ENCODE measurements at regions not wholly inside any gene's neighbourhood (a gene's known extent, or its start where the extent isn't known, plus 50 kb on each side); places are given as distances from the start of the nearest gene placed in this dataset.
"Not testable (repeated sequence)": the region's sequence is repeated elsewhere in the genome, so short reads cannot be mapped to it uniquely, and the experiment has no call there.

DNA sequence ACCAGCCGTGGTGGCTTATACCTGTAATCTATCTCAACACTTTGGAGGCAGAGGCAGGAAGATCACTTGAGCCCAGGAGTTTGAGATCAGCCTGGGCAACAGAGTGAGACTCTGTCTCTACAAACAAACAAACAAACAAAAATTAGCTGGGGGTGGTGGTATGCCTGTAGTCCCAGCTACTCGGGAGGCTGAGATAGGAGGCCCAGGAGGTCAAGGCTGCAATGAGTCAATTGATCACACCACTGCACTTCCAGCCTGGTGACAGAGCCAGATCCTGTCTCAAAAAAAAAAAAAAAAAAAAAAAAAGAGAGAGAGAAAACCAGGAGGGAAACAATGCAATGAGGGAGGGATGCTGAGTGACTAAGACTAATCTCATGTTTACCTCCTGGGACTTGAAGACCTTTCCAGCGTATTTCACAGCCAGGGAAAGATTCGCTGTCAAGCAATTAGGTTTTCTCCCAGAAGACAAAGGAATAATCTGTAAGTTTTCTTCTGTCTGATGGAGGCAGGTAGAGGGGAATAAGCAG lies 51.1 kb upstream of the MIER3 start:
- no peak for DNase-seq

DNA sequence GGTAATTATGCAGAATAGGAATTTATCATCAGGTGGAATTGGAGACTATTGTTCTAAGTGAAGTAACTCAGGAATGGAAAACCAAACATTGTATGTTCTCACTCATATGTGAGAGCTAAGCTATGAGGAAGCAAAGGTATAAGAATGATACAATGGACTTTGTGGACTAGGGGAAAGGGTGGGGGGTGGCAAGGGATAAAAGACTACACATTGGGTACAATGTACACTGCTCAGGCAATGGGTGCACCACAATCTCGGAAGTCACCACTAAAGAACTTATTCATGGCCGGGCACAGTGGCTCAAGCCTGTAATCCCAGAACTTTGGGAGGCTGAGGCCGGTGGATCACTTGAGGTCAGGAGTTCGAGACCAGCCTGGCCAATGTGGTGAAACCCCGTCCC lies 51.6 kb upstream of the MIER3 start:
- not testable (repeated sequence) for DNase-seq

DNA sequence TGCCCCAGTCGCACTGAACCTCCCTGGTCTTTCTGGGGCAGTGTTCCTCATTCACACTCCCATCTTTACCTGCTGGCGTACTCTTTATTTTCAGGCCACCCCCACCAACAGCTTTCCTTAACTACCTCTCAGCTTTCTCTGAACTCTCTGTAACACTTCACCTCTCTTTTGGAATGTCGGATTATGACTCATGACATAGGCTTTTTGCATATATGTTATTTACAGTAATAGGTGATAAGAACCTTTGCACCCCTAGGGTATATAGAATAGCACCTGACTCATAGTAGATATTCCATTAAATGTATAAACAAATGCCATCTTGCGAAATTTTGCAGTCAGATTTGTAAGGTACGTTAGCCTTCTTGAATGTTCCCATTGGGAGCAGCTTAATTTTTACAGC lies 52.9 kb upstream of the MIER3 start:
- no peak for DNase-seq

DNA sequence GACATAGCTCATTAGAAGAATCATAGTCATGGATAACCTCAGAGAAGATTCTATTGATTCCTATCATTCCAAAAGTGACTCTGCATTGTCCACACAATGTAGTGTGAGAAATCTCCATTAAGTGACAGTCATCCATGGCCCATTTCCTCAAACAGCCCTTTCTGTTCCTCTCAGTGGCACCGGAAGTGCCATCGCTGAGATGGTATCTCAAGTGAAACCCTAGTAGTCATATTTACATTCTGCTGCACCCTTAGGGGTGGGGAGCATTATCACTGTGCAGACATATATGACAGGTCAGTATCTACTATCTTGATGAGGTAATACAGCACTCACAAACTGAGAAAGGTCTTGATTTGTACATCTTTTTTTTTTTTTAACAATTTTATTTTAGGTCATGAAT lies 55.4 kb upstream of the MIER3 start:
- DNase-seq = no peak

DNA sequence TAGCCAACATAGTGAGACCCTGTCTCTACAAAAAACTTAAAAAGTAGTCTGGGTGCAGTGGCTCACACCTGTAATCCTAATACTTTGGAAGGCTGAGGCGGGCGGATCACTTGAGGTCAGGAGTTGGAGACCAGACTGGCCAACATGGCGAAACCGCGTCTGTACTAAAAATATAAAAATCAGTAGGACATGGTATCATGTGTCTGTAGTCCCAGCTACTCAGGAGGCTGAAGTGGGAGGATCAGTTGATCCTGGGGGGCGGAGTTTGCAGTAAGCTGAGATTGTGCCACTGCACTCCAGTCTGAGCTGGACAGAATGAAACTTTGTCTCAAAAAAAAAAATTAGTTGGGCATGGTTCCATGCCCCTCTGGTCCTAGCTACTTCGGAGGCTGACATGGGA lies 57.9 kb upstream of the MIER3 start:
- no peak for DNase-seq

DNA sequence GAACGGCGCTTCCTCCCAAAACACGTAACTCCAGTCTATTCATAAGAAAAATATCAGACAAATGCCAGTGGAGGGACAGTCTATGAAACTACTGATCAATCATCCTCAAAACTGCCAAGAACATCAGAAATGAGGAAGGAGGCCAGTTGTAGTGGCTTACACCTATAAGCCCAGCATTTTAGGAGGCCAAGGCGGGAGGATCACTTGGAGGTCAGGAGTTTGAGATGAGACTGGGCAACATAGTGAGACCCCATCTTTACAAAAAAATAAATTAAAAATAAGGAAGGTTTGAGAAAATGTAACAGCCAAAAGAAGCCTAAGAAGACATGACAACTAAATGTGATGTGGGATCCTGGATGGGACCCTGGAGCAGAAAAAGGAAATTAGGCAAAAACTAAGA lies 58.9 kb upstream of the MIER3 start:
- DNase-seq = no peak

DNA sequence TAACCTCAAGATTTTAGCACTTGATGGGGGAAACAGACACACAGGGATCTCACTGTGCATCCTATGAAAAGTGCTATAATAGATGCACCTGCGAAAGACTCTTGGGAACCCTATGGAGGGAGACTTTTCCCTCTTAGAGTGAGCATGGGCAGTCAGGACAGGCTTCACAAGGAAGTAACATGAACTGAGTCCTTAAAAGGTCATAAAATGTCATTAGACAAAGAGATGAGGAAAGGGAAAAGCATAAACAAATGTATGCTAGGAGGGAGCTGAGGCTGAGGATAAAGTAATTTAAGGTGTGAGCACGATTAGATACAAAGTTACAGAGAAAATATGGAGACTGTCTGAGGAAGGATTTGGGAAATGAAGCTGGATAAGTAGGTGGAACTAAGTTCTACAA lies 60.6 kb upstream of the MIER3 start:
- no peak for DNase-seq

DNA sequence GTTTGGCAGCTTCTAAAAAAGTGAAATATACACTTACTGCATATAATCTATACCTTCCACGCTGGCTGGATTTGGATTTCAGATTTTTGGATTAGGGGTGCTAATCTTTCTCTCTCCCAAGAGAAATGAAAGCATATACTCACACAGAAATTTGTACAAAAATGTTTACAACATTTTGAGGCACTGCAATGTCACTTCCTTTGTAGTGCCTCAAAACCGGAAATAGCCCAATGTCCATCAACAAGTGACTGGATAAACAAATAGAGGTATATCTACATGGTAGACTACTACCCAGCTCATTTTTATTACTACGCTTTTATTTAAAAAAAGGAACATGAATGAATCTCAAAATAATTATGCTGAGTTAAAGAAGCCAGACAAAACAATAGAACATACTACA lies 74.0 kb upstream of the MIER3 start:
- no peak for DNase-seq

DNA sequence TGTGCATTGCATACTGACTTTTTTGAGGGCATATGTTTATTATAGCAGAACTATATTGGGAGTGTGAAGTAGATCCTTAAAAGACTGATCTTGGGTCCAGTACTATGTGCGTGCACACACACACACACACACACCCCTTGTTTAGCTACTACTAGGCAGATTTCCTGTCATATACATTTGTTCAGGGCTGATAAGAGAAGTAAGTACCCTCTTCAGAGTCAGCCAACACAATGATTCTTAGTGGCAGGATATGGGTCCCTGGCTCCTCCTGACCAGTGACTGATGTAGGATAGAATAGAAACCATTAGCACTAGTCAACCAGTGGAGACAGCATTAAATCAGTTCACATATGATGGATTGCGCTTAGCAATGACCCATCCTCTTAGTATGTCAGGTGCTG lies 76.2 kb upstream of the MIER3 start:
- no peak for DNase-seq

DNA sequence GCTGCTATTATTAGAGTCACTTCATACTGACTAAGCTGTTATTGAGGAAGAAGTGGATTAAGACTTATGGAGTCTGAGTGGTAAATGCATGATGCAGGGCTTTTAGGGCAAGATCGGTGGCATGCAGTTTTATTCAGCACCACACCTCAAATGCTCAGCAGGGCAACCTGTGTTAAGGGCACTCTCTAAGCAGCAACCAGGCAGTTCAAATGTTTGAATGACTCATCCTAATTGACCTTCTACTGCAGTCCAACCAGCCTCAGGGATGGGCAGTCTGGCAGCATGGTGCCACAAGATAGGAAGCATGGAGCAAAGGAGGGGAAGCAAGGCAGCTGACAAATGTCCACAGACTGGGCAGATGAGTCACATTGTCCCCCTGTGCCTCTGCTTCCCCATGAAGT lies 80.2 kb upstream of the MIER3 start:
- DNase-seq = no peak

DNA sequence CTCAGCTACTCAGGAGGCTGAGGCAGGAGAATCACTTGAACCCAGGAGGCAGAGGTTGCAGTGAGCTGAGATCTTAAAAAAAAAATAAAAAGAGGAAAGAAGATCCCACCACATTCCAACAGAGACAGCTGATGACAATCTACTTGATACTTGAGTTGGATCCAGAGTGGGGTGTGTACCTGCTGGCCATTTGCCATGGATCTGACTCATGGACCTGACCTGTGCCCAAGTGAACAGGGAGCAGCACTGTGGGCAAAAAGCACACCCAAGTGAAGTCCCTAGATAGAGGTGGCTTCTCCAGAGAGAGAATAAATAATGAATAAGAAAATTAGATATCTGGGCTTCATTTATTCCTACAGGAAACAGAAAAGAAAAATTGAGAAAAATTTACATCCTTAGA lies 81.2 kb upstream of the MIER3 start:
- no peak for DNase-seq

DNA sequence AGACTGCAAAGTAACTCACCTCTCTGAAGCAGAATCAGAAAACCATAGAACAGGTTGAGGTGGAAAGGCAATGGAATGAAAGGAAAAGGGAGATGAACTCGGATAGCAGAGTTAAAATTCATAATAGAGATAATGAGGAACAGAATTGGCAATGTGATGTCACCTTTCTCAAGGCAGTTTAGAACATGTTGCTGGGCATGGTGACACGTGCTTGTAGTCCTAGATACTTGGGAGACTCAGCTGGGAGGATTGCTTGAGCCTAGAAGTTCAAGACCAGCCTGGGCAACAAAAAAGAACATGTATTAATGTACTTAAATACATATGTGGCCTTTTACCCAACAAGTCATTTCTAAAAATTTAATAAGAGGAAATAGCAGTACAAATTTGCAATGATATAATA lies 81.6 kb upstream of the MIER3 start:
- no peak for DNase-seq

DNA sequence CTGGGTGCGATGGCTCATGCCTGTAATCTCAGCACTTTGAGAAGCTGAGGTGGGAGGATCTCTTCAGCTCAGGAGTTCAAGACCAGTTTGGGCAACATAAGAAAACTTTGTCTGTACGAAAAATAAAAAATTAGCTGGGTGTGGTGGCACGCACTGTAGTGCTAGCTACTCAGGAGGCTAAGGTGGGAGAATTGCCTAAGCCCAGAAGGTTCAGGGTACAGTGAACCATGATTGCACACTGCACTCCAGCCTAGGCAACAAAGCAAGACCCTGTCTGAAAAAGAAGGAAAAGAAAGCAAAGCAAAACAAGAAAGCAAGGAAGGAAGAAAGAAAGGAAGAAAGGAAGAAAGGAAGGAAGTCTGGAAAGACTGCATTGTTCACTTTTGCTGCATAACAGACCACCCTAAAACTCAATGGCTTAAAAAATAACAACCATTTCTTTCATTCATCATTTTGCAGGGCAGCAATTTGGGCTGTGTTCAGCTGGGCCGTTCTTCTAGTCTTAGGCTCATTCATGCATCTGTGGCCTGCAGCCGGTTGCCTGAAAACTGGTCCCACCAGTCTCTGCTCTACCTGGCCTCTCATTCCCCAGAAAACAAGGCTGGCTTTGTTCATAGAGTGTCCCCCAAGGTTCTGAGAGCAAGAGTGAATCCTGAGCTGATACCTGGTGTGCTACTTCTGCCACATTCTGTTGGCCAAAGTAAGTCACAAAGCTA lies 82.4 kb upstream of the MIER3 start:
- no peak for DNase-seq

DNA sequence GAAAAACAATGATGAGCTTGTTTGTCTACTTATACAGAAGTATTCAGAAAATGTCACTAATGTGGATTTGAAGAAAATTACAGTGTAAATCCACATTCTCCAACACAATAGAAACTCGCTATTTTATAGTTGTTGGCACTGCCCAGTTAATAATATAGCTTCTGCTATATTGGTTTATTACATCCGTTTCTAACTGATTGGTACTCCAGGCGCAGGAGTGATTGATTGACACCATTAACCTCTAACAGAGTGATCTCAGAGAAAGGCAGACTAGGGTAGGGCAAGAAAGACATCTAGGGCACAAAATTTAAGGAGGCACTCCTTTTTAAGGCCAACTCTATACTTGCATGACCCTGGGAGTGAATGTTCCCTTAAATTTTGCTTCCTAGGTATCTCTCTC lies 84.0 kb upstream of the MIER3 start:
- DNase-seq = no peak

DNA sequence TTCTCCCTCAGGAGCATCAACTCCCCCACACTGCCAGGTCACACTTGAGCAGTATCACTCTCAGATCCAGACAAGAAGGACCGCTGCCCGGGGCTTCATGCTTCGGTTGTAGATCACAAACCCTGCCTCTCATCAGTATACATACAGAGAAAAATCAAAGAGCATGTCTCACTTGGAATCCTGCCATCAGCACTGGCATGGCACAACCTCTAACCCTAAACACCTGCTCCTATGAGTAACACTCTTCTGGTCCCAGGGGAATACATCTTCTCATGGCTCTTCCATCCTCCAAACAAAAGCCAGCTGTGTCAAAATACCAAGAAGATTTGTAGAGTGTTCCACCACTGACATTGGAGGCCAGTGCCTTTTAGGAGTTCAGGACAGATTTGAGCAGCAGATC lies 84.8 kb upstream of the MIER3 start:
- DNase-seq = no peak

DNA sequence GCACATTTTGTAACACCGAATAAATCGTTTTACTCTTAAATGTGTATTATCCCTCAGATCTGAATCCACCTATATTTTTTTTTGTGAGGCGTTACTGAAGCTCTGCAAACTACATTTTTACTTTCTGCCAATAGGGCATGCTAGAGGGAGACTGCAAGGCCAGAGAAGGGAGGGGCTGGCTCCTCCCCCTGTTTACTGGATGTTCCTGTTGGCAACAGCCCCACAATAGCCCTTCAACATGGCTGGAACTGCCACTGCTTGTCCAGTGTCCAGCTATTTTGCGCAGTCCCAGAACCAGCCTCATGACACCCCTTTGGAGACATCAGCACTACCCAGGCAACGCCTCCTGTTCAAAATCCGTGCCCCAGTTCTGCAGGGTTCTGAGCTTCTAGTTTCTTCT lies 85.4 kb upstream of the MIER3 start:
- DNase-seq = no peak

DNA sequence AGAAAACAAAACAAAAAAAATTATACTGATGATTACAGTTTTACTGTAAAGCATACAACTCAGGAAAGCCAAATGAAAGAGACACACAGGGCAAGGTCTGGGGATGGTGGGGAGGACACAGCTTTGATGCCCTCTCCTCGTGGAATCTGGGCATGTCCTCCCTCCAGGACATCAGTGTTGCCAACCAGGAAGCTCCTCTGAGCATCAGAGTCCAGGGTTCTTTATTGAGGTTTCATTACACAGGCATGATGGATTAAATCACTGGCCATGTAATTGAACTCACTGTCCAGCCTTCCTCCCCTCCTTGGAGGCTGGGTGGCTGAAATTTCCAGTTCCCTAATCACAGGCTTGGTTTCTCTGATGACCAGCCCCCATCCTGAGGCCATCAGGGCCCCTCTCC lies 89.6 kb upstream of the MIER3 start:
- DNase-seq = no peak

DNA sequence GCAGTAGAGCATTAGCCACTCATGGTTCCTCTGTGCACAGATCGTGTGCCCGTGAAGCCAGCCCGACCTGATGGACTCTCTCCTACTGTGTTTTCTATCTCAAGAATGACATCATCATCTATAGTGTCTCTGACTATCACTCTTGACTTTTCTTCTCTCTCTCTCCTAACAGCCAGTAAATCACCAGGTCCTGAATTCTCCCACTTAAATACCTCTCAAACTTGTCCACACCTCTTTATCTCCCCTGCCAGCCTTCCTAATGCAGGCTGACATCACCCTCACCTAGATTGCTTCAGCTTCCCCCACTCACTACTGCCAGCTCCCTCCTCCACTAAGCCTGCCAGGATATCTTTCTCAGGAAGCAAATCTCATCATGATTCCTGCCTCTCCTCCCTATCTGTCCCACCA lies 90.6 kb upstream of the MIER3 start:
- DNase-seq = no peak

DNA sequence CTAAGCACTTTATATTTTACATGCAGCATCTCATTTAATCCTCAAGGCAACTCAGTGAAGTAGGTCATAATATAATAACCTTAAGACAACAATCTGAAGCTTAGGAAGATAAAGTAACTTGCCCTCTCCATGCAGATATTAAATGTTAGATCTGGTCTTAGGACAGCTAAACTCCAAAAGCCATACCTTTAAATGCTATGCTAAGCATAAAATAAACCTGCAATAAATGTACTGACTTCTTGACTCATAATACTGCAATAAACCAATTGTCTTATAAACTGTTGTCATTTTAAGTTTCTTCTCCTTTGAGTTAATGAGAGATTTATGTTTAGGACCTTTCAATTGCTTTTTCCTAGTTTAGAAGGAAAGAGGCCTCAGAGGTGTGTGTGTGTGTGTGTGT lies 102.2 kb upstream of the MIER3 start:
- DNase-seq = no peak

DNA sequence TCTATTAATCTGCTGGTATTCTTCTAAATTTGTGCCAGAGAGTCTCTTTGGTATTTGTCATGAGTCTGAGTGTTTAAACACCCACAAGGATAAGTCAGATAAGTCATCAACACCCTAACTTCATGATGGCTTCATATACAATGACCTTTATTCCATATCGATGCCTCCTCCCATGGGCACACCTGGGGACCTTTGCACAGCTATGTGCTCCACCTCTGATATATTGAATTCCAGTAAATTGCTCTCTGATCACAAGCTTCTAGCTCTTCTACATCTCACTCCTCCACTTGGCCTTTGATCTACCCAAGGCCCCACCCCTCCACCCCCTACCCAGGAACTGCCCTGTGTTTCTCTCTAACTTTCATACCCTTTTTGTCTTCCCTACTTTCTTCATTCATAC lies 102.7 kb upstream of the MIER3 start:
- DNase-seq = no peak

DNA sequence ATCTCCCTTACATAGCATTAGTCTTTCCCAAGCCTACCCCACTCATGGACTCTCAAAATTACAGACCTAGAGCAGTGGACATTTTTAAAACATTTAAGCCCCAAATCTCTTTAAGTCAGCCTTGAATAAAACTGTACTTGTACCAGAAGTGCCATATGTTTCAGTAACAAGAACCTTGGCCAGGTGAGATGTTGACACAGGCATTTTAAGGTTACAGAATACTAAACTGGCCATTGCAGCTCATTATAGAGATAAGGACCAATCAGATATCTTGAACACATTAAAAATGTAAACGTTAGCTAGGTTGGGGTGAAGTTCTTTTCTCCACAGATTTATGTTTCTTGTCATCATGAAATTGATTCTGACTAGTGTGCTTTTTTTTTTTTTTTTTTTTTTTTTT lies 103.8 kb upstream of the MIER3 start:
- no peak for DNase-seq

DNA sequence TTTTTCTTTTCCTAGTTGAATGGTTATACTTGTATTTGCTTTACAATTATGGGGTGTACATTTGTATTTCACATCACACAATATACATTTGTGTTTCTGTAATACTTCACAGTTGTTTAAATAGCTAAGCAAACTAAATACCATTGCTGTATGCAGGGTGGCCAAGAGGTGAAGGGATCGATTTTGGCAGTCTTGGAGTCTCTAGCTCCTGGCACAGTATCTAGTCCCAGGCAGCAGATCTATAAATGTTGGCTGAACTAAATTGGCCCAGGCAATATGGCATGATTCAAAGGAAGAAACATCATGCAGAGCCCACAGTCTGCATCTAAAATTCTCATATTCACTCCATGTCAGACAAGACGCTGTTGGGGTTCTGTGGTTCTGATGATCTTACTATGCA lies 110.1 kb upstream of the GPBP1 start:
- DNase-seq = no peak

DNA sequence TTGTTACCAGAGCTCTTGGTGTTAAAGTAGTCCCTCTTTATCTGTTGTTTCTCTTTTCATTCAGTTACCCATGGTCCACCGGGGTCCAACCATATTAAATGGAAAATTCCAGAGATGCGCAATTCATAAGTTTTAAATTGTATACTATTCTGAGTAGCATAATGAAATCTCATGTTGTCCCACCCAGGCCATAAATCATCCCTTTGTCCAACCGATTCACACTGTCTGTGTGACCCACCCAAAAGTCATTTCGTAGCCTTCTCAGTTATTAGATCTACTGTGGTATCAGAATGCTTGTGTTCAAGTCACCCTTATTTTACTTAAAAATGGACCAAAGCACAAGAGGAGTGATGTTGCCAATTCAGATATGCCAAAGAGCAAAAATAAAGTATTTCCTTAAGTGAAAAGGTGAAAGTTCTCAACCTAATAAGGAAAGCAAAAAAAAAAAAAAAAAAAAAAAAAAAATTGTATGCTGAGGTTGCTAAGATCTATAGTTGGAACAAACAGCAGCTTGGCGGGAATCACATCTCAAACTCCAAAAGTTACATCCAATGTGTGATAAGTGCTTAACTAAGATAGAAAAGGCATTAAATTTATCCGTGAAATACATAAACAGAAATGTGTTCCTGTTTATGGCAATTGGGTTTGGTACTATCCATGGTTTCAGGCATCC lies 106.8 kb upstream of the GPBP1 start:
- DNase-seq = no peak

DNA sequence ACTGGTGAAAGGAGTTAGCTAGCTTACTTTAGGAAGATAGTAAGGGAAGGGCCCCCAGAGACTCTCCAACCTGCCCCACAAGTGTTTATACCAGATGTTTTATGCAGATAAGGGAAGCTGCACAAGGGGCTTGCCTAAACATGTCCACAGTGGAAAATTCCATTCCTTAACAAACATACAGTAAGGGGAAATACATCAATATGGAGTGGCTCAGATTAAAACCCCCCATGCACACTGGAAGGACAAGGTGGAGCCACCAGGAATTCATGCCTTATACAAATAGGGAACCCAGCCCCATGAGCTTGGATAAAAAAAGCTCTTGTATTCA lies 106.3 kb upstream of the GPBP1 start:
- no peak for DNase-seq
